Body of pancreas (tissue), 4 donors: ENCODE measurements at regions not wholly inside any gene's neighbourhood (a gene's known extent, or its start where the extent isn't known, plus 50 kb on each side); places are given as distances from the start of the nearest gene placed in this dataset.

Experiments used
- ATAC-seq: fragments of 150-250 bp; one replicate; pipeline ENCODE4 v1.9.1; 2016
- DNase-seq, 4 donors: peaks; one replicate each; pipeline ENCODE4 v3.0.0-alpha.2; 2019
- H3K27ac ChIP-seq, 4 donors: fragments of 200-600 bp; sonication (generic); 1 replicate in 3 of 4; 2 replicates in 1 of 4; pipeline versions ENCODE4 v1.5.1 to v1.6.1; 2016 to 2019; ENCODE audit warnings: mild to moderate bottlenecking in 1 of 4, mixed read lengths in 1 of 4, moderate library complexity in 1 of 4
- H3K27me3 ChIP-seq, 2 donors: fragments of 200-600 bp; sonication (generic); one replicate each; pipeline ENCODE4 v1.6.0; 2016; ENCODE audit warnings: mild to moderate bottlenecking in 1 of 2
- H3K36me3 ChIP-seq, 2 donors: fragments of 200-600 bp; sonication (generic); replicated peaks in 1 of 2; 2 replicates each; pipeline ENCODE4 v1.5.1; 2016; ENCODE audit warnings: low read depth in 2 of 2; ENCODE audit not compliant: insufficient read depth in 1 of 2
- H3K4me1 ChIP-seq: fragments of 200-600 bp; sonication (generic); one replicate; pipeline ENCODE4 v1.6.0; 2016
- H3K4me3 ChIP-seq, 2 donors: fragments of 200-600 bp; sonication (generic); 1 replicate in 1 of 2; 2 replicates in 1 of 2; pipeline ENCODE4 v1.5.1; 2016 to 2019
- H3K9me3 ChIP-seq, 3 donors: fragments of 200-600 bp; sonication (generic); 1 replicate in 2 of 3; 2 replicates in 1 of 3; pipeline ENCODE4 v1.5.1; 2016
- CTCF ChIP-seq, 7 experiments: fragments of 450-650 bp in 4 of 7; fragments of 200-600 bp in 3 of 7; sonication (generic) in 3 of 7; IDR thresholded peaks; one replicate each; pipeline ENCODE4 v1.5.1; 2016 to 2019; ENCODE audit warnings: antibody characterized with exemption in 7 of 7
- POLR2A ChIP-seq, 3 donors: fragments of 450-650 bp; IDR thresholded peaks; one replicate each; pipeline ENCODE4 v1.6.1; 2016; ENCODE audit warnings: antibody characterized with exemption in 3 of 3, mild to moderate bottlenecking in 2 of 3
- WGBS, 2 donors: methylation state at CpG; one replicate each; pipeline ENCODE4 v1.1.5; 2017; 5-methylcytosine and 5-hydroxymethylcytosine counted together
- intact Hi-C: fragments of 100-400 bp; cut with DNase I; formaldehyde crosslinking; loops from one replicate; pipeline ENCODE4 v1.15.1; 2023

GRCh38 chr10:9734218-9734617 is 1283.5 kb upstream of the CELF2 start:
- H3K27ac ChIP-seq, result no peak overlapping the region
- no peaks in the 10 kb centered on the region for H3K9me3 ChIP-seq
- H3K27me3 ChIP-seq, result no peaks in the 10 kb centered on the region
- no peak overlapping the region for H3K4me3 ChIP-seq
- no peak for ATAC-seq
- intact Hi-C loops, result no loop called here
- H3K36me3 ChIP-seq, result no peaks in the 10 kb centered on the region
- WGBS, 2 donors, result 30 to 36% methylated on average over 5 of the region's 5 CpGs
- TF ChIP-seq CTCF (IDR thresholded peaks at IDR 0.05) (no peak), POLR2A (IDR thresholded peaks at IDR 0.05) (no peak)
- no peak for DNase-seq
- no peaks in the 10 kb centered on the region for H3K4me1 ChIP-seq

- H3K4me3 ChIP-seq, result no peak overlapping the region
- no peak for DNase-seq
- no peak overlapping the region for H3K27ac ChIP-seq
- no peaks in the 10 kb centered on the region for H3K27me3 ChIP-seq
- no peak for TF ChIP-seq CTCF (IDR thresholded peaks at IDR 0.05)
- no peak for TF ChIP-seq POLR2A (IDR thresholded peaks at IDR 0.05)
- no peaks in the 10 kb centered on the region for H3K4me1 ChIP-seq
- WGBS, 2 donors, result 84 to 89% methylated on average over 2 of the region's 2 CpGs
- intact Hi-C loops, result no loop called here
- H3K9me3 ChIP-seq, result no peaks in the 10 kb centered on the region
- no peaks in the 10 kb centered on the region for H3K36me3 ChIP-seq
- ATAC-seq, result no peak
These were observed 1281.9 kb upstream of the CELF2 start for GRCh38 chr10:9735731-9736130.

- Histone ChIP-seq H3K9me3 (no peaks in the 10 kb centered on the region), H3K4me3 (no peak overlapping the region), H3K27me3 (no peaks in the 10 kb centered on the region), H3K36me3 (no peaks in the 10 kb centered on the region), H3K4me1 (no peaks in the 10 kb centered on the region), H3K27ac (no peak overlapping the region)
- TF ChIP-seq POLR2A (IDR thresholded peaks at IDR 0.05) (no peak), CTCF (IDR thresholded peaks at IDR 0.05) (no peak)
- intact Hi-C loops, result no loop called here
- DNase-seq, result no peak
- no peak for ATAC-seq
These were observed 1274.0 kb upstream of the CELF2 start for GRCh38 chr10:9743639-9744038.

GRCh38 chr10:9745158-9745557 is 1272.5 kb upstream of the CELF2 start:
- ATAC-seq (no peak), DNase-seq (no peak)
- no peaks in the 10 kb centered on the region for H3K27me3 ChIP-seq
- H3K4me1 ChIP-seq, result no peaks in the 10 kb centered on the region
- intact Hi-C loops, result no loop called here
- TF ChIP-seq POLR2A (IDR thresholded peaks at IDR 0.05) (no peak), CTCF (IDR thresholded peaks at IDR 0.05) (no peak)
- WGBS, 2 donors, result 77 to 81% methylated on average over 1 of the region's 1 CpG
- H3K27ac ChIP-seq, result no peak overlapping the region
- H3K36me3 ChIP-seq, result no peaks in the 10 kb centered on the region
- no peak overlapping the region for H3K4me3 ChIP-seq
- H3K9me3 ChIP-seq, result no peaks in the 10 kb centered on the region

- intact Hi-C loops, result no loop called here
- Histone ChIP-seq H3K27ac (no peak overlapping the region), H3K36me3 (no peaks in the 10 kb centered on the region), H3K27me3 (no peaks in the 10 kb centered on the region), H3K9me3 (no peaks in the 10 kb centered on the region), H3K4me3 (no peak overlapping the region), H3K4me1 (no peaks in the 10 kb centered on the region)
- 60 to 69% methylated on average over 6 of the region's 6 CpGs for WGBS, 2 donors
- TF ChIP-seq POLR2A (IDR thresholded peaks at IDR 0.05) (no peak), CTCF (IDR thresholded peaks at IDR 0.05) (no peak)
- ATAC-seq, result no peak
- DNase-seq, result no peak
These were observed 1260.5 kb upstream of the CELF2 start for GRCh38 chr10:9757176-9757575.
